ENCODE measurements at regions not wholly inside any gene's neighbourhood (a gene's known extent, or its start where the extent isn't known, plus 50 kb on each side); places are given as distances from the start of the nearest gene placed in this dataset.
"Not testable (repeated sequence)": the region's sequence is repeated elsewhere in the genome, so short reads cannot be mapped to it uniquely, and the experiment has no call there.

DNA sequence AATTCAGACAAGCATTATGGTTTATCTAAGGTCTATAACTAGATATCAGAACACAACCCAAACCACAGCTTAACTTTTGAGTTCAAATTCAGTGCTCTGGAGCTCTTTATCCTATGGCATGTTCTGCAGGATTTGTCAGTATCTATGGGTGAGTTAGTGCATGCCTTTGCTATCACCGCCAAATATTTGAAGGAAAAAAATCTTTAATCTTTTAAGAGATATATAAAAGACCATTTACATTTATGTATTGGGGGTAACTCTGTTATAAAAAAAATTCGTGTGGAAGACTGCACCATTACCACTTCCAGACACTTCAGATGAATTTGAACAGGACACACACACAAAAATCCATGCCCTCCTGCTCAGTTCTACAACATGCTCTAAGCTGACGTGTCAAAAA lies 313.5 kb upstream of the CHORDC1 start:
- no peak for DNase-seq (ENCODE audit: low spot score)

DNA sequence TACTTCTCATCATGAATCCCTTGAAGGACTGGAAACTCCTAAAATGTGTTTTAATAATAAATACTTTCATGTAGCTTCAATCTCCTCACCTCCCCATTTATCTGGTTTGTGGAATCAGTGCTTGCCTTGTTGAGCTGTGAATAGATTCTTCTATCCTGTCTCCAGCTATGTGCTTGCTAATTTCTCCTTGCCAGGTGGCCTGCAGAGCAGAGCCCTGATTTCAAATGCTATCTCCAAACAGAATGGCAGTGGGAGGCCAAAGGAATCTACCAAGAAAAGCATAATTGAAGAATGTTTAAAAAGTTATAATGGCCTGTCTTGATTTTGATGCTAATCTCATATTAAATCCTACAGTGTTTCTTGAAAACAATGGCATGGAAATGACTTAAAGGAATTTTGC lies 309.3 kb upstream of the CHORDC1 start:
- no peak for DNase-seq (ENCODE audit: low spot score)

DNA sequence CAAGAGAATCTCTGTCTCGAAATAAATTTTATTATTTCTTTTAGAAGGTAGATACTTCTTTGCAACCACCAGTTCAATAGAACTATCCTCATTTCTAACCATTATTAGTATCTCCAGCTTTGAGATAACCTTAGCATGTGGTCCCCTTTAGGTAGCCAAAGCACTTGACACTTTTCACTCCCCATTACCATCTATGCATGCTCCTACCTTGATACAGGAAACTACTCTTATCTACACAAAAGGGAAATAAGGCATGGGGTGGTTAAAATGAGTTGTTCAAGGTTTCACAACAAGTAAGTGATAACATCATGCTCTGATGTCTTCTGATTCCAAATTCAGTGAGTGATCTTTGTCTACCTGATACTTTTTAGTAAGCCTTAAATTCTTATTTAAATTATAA lies 308.2 kb upstream of the CHORDC1 start:
- no peak for DNase-seq (ENCODE audit: low spot score)

DNA sequence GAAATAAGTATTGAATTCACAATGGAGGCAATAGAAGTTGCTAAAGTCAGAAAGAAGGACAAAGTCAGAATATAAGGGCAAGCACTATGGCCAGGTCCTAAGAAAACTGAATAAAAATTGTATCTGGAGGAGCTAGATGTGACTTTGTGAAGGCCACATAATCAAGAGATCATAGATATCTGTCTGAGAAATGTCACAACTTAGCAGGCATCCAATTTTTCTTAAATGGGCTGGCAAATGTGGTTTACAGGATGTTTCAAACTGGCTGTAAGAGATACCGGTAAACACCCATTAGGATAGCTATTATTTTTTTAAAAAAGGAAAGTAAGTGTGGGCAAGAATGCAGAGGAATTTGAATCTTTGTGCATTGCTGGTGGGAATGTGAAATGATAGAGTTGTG lies 303.1 kb upstream of the CHORDC1 start:
- no peak for DNase-seq (ENCODE audit: low spot score)

DNA sequence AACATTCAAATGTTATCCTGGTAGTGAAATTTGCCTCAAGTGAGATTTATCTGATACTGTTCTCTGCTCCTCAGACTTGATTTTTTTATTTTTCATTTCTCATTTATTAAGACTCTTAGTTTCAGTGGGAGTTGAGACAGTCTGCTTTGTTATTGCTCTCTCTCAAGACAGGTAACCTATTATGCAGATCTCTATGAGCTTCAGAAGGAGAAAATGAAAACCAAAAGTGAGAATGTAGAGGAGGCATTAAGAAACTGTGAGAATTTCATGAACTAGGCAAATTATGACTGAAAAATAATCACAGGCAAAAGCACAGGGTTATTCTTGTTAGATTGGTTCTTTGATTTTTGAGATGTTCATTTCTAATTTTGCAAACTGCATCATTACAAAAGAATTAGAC lies 290.0 kb upstream of the CHORDC1 start:
- no peak for DNase-seq (ENCODE audit: low spot score)

DNA sequence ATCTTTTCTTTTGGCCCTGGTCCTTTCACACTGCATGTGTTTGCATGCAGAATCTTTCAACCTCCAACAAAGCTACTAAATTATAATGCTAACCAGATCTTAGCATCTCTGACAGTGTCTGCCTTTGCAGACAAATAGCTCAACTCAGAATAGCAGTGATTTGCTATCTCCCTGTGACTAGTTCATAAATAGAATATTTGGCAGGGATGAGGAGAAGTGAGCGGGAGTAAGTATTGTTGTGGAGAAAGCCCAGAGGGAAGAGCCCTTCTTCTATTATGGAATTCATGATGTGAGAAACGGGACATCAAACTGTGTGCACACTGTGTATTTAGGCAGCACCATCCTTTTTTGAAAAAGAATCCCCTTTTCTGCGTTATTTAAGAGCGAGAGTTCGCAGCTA lies 288.0 kb upstream of the CHORDC1 start:
- no peak for DNase-seq (ENCODE audit: low spot score)

DNA sequence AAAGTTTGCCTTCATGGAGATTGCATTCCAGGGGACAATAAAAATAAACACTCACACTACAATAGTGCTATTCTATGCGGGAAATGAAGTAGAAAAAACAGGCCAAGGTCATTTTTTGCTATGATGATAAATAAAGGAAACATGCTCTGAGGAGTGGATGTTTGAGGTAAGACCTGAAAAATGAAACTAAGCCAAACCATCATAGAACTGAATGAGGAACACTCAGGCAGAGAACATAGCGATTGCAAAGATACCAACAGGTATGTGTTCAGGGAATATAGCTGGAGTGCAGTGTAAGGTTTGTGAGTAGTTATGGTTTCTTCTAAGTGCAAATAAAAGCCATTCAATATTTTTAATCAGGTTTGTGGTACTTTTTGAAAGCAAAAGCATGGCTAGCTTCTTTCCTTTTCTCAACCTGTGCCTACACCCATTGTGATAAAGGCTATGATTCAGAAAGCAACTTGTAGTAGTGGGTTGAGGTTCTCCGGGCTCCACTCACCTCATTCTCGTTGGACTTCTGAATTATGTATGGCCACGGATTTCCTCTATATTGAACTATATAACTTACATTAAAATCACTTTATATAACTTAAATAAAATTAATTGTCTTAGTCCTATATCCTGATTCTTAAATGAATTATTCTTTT lies 278.2 kb upstream of the CHORDC1 start:
- DNase-seq (ENCODE audit: low spot score) = no peak

DNA sequence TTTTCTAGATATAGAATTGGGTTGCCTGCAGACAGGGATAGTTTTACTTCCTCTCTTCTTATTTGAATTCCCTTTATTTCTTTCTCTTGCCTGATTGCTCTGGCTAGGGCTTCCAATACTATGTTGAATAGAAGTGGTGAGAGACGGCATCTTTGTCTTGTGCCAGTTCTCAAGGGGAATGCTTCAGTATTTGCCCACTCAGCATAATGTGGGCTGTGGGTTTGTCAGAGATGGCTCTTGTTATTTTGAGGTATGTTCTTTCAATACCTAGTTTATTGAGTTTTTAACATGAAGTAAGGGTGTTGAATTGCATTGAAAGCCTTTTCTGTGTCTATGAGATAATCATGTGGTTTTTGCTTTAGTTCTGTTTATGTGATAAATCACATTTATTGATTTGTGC lies 273.9 kb upstream of the CHORDC1 start:
- DNase-seq (ENCODE audit: low spot score) = no peak

DNA sequence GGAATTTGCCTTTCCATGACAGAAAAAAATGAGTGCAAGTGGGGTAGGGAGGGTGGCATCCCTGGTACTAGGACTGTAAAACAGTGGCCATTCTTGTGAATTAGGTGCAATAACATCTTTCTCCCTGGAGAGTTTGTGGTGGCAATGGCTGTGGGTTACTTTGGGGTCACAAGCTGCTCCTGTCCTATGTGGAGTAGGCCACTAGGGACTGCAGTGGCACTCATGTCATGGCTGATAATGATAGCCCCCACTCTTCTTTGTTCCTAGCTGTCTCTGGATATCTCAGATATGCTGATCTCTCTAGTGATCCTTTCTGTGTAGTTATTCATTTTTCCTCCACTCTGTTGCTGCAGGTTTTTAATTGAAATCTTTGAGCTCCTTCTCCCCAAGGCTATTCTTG lies 270.5 kb upstream of the CHORDC1 start:
- DNase-seq (ENCODE audit: low spot score) = no peak

DNA sequence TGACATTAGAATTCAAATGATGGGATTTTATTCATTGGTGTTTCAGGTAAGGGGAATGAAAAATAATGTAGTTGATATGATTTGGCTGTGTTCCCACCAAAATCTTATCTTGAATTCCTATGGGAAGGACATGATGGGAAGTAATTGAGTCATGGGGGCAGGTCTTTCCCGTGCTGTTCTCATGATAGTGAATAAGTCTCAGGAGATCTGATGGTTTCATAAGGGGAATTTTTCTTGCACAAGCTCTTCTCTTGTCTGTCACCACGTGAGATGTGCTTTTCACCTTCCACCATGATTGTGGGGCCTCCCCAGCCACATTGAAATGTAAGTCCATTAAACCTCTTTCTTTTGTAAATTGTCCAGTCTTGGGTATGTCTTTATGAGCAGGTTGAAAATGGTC lies 268.6 kb upstream of the CHORDC1 start:
- DNase-seq (ENCODE audit: low spot score) = no peak

DNA sequence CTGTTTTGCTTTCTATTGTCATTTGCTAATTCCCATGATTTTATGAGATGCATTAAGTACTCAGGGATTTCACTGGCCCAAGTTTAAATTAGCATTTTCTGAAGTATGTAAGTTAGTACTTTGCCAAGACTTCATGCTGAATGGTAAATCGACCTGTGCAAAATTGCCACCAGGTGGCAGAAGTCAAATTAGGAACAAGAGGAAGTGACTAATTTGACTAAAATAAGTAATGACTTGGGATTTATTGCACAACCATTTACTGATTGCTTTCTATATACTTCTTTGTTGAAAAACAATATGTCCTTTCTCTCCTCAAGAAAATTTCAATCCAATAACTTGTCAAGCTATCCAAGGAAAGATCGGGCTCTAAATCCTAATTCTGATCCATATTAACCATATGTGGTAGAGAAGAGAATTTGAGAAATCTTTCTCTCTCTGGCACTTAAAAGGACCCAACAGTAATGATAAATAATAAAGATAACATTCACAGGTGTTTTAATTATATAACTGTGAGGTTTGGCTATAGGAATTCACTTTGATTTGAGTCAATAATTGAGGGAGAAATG lies 253.7 kb upstream of the CHORDC1 start:
- no peak for DNase-seq (ENCODE audit: low spot score)

DNA sequence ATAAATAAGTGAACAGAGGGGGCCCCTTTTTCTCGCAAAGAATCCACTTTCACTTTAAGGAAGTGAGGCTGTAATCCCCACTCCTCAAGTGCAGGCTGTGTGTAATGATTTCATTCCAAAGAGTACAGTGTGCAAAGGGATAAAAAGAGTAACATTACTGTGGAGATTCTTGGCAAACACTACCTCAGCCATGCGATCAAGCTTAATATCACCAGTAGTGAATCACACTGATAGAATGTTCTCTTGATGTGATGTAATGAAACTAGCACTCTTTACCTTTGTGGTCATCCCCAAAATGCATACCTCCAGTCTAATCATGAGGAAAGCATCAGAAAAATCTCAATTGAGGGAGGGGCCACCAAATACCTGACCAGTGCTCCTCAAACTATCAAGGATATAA lies 246.1 kb upstream of the CHORDC1 start:
- DNase-seq (ENCODE audit: low spot score) = no peak

DNA sequence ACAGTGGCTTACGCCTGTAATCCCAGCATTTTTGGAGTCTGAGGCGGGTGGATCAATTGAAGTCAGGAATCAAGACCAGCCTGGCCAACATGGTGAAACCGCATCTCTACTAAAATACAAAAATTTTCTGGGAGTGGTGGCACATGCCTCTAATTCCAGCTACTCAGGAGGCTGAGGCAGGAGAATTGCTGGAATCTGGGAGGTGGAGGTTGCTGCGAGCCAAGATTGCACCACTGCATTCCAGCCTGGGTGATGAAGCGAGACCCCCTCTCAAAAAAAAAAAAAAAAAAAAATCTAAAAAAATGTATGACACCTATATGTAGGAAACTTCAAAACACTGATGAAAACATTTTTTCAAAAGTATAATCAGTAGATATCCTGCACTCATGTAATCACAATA lies 242.7 kb upstream of the CHORDC1 start:
- DNase-seq (ENCODE audit: low spot score) = no peak

DNA sequence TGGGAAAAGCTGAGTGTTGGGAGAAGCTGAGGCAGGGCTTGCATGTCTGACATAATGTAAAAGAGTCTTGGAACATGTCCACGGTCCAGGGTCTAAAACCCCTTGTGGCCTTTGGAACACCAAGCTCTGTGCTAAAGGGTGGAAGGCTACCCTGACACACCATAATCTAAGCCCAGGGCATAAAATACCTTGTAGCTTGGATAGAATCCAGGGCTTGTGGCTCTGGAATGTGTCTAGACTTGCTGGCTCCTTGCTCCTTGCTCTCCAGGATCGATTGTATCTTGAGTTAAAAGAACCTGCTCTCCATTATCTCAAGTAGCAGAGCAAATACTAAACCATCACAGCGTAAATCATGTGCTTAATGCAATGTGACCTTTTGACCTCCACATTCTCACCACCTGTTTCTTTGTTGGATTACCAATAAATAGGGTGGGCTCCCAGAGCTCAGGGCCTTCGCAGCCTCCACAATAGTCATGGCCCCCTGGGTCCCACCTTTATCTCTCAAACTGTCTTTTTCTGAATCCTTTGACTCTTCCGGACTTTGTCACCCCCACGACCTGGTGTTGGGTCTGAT lies 232.6 kb upstream of the CHORDC1 start:
- DNase-seq (ENCODE audit: low spot score) = not testable (repeated sequence)

DNA sequence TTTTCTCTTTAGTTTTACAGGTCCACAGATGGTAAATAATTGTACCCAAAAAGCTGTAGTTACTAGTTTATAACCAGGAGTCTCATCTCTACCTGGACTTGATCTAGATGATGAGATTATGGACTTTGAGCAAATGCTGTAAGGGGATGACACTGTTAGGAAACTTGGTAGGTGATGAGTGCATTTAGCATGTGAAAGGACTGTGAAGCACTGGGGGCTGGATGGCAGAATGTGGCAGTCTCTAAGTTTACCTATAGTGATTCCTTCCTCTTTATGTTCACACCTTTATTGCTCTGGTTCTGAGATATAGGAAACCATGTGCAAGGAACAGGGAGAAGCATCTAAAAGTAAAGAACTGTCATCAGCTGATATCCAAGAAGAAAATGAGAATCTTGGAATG lies 230.7 kb upstream of the CHORDC1 start:
- no peak for DNase-seq (ENCODE audit: low spot score)

DNA sequence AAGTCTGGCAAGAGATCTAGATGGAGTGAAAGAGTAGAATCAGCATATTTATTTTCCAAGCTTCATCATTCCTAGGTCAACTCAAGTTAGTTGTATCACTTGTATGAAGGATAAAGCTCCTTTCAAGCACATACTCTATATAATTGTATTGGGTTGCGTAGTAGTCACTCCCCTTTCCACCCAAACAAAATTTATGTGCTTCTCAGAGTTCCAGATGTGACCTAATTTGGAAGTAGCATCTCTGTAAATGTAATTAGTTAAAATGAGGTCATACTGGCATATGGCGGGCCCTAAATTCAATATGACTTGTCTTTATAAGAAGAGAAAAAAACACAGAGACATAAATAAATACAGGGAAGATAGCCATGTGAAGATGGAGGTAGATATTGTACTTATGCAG lies 226.8 kb upstream of the CHORDC1 start:
- DNase-seq (ENCODE audit: low spot score) = no peak

DNA sequence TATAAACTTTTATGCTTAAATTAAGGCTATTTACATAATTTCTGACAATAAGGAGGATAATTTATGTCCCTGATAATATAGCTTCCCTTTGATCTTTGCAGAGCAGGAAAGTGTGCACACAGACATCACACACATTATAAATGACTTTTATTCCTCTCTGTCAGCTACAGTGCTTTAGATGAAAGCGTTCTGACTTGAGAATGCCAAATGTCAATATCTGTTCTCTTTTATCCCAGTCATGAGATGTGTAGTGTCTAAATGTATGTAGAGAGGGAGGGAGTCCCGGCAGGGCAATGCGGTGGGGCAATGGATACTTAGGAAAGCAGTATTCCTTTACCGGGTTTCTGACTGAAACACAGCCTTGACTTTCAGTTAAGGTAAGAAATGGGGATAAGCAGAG lies 225.4 kb upstream of the CHORDC1 start:
- DNase-seq (ENCODE audit: low spot score) = no peak

DNA sequence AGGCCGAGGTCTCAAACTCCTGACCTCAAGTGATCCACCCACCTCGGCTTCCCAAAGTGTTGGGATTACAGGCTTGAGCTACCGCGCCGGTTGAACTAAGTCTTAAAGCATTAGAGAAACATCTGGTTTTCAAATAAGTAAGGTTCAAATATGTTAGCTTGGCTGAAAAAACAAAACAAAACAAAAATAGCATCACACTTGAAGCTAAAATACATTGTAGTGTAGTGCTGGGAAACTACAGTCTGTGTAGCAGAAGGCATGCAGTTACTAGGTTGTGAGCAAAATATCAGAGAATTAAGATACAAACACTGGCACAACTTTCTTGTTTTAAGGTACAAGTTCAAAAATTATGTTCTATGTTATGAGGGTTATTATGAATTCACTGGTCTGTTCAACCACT lies 224.8 kb upstream of the CHORDC1 start:
- DNase-seq (ENCODE audit: low spot score) = no peak

DNA sequence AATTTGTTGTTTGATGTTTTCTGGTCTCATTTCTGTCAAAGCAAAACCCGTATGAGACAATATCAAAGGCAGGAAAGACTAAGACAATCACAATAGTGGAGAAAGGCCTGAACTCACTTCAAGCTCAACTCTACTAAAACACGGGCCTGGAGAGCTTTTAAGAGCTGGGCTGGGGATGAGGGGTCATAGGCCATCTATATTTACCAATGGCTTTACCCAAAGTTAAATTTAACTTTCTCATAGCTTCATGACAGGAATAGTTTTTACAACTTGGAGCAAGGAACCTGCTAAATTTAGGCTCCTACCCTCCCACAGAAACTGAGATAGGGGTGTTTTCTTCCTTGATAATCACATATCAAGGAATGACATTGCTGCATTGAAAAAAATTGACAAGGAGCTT lies 223.4 kb upstream of the CHORDC1 start:
- no peak for DNase-seq (ENCODE audit: low spot score)

DNA sequence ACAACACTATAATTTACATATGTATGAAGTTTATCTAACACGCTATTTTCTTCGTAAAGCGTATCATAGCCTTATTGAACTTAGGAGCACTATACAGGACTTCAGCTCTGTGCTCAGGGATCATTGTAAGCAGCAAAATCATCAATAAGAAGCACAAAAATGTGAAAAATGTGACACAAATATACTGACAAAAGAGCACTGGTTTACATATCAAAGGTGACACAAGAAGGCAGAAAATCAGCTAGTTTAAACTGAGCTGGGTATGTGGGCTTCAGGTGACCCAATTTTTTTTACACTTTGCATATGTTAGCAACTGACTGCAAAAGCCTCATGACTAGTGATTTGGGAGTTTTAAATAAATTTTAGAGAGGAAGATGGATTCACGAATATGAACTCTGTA lies 215.2 kb upstream of the CHORDC1 start:
- DNase-seq (ENCODE audit: low spot score) = no peak

DNA sequence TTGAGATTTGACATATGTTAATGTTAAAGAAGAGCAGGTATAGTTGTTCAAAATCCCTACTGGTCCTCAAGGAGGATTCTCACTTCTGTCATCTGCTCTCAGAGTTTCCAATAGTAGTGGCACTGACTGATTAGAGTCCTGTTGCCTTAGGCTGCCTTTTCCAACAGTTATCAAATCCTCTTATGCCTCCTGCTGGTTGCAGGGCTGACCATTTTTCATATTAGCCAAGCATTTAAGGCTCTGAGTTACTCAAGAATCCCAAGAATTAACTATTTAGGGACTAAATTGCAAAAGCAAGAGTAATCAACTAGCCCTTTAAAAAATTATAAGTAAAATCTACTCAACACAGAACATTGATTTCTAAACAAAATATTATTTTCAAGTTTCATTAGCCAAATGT lies 212.0 kb upstream of the CHORDC1 start:
- no peak for DNase-seq (ENCODE audit: low spot score)

DNA sequence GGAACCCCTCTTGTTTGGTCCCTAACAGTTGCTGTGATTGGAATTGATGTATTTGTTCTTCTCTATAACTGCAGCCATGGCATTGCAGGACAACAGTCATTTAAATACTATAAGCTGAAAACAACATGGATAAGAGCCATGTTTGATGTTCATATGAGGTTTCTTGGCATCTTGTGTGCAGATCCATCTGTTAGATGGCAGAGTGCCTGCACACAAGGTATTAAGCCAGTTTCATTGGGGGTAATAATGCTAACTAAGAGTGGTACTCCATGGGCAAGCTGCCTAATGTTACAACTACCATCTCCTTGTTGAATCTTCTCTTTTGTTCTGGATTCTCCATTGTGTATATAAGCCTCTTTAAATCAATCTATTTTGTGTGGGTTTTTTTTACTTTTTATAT lies 206.0 kb upstream of the CHORDC1 start:
- no peak for DNase-seq (ENCODE audit: low spot score)

DNA sequence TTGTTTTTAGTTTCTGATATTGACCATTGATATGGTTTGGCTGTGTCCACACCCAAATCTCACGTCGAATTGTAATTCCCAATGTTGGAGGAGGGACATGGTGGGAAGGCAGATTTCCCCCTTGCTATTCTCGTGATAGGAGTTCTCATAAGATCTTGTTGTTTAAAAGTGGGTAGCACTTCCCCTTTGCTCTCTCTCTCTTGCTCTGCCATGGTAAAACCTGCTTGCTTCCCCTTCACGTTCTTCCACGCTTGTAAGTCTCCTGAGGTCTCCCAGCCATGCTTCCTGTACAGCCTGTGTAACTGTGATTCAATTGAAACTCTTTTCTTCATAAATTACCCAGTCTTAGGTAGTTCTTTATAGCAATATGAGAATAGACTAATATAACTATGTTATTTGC lies 203.6 kb upstream of the CHORDC1 start:
- no peak for DNase-seq (ENCODE audit: low spot score)

DNA sequence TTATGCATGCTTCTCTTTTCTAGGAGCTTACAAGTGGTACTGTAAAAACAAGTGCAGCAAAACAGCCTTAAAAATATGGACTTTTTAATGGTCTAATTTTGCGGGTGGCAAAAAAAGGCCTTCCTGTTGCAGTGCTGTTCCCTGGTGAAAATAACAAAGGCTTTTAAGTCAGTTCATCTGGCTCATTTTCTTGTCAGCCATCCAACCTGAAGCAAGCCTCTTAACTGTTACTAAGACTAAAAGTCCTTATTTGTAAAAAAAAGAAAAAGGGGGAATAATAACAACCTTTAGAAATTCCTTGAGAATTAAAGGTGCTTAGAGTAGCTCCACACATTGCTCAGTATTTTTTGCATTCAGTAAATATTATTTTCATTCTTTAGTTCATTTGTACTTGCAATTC lies 200.5 kb upstream of the CHORDC1 start:
- DNase-seq (ENCODE audit: low spot score) = no peak
